GM12878 (cell line): ENCODE measurements at regions not wholly inside any gene's neighbourhood (a gene's known extent, or its start where the extent isn't known, plus 50 kb on each side); places are given as distances from the start of the nearest gene placed in this dataset.

ENCODE experiments used
- ATAC-seq: fragments of 200-7000 bp; cut with Tn5 transposase; 3 replicates; pipeline ENCODE4 v1.9.1; 2020; ENCODE audit warnings: mild to moderate bottlenecking, moderate library complexity
- BruUV-seq: library from RNA; stranded (reverse); fragments of 400-500 nt; replicated peaks from 2 replicates; lab custom pipeline; 2021; lab: Mats Ljungman, UMichigan
- CTCF ChIA-PET: fragments of 300-600 bp; sonication (Branson Sonifier 250); formaldehyde crosslinking; extraction: SDS; loops from one replicate; lab custom pipeline; 2021; ENCODE audit warnings: inconsistent platforms; lab: Yijun Ruan, JAX
- POLR2A ChIA-PET: fragments of 350-600 bp; formaldehyde crosslinking; extraction: SDS; loops from one replicate; lab custom pipeline; 2021; ENCODE audit warnings: inconsistent platforms; lab: Charles Lee
- RAD21 ChIA-PET: fragments of 300-600 bp; sonication (Branson Sonifier 250); formaldehyde crosslinking; loops from one replicate; lab custom pipeline; 2023; ENCODE audit warnings: antibody characterized with exemption; ENCODE audit not compliant: unreplicated experiment; lab: Charles Lee
- SMC1A ChIA-PET: fragments of 300-600 bp; sonication (Branson Sonifier 250); formaldehyde crosslinking; loops from one replicate; lab custom pipeline; 2023; ENCODE audit not compliant: unreplicated experiment, uncharacterized antibody; lab: Charles Lee
- DNase-seq: peaks from one replicate; pipeline ENCODE4 v3.0.0-alpha.2; 2011; ENCODE audit warnings: low read depth, low spot score
- FAIRE-seq: peaks from 3 replicates; lab custom pipeline; 2011; peaks lifted over from hg19 to GRCh38; lab: Jason Lieb, UNC
- H2AFZ ChIP-seq: 2 replicates; pipeline ENCODE4 v1.6.0; 2011; ENCODE audit warnings: low read depth, low read length, control low read depth; ENCODE audit not compliant: control insufficient read depth
- H3K27ac ChIP-seq: 2 replicates; pipeline ENCODE4 v1.5.1; 2011; ENCODE audit warnings: control low read depth; ENCODE audit not compliant: control insufficient read depth, insufficient read depth
- H3K27me3 ChIP-seq, 2 experiments: replicated peaks in 1 of 2; 2 replicates each; pipeline versions ENCODE4 v1.6.0 to v1.6.1; 2011; ENCODE audit warnings: low read length in 1 of 2; ENCODE audit not compliant: control insufficient read depth in 2 of 2, insufficient read depth in 2 of 2
- H3K36me3 ChIP-seq, 2 experiments: 2 replicates each; pipeline ENCODE4 v1.5.1; 2011; ENCODE audit warnings: low read length in 1 of 2; ENCODE audit not compliant: control insufficient read depth in 2 of 2, insufficient read depth in 2 of 2
- H3K4me1 ChIP-seq: 2 replicates; pipeline ENCODE4 v1.6.1; 2011; ENCODE audit warnings: mild to moderate bottlenecking, low read length, moderate library complexity, mixed read lengths; ENCODE audit not compliant: control insufficient read depth, insufficient read depth
- H3K4me2 ChIP-seq: 2 replicates; pipeline ENCODE4 v1.6.0; 2011; ENCODE audit warnings: control low read depth; ENCODE audit not compliant: control insufficient read depth, insufficient read depth
- H3K4me3 ChIP-seq: fragments of 200-600 bp; sonication (generic); 2 replicates; pipeline ENCODE4 v1.5.1; 2016
- H3K79me2 ChIP-seq: 2 replicates; pipeline ENCODE4 v1.6.0; 2011; ENCODE audit warnings: low read length; ENCODE audit not compliant: control insufficient read depth, insufficient read depth
- H3K9ac ChIP-seq: 2 replicates; pipeline ENCODE4 v1.8.0; 2011; ENCODE audit warnings: low read length, control low read depth, mixed read lengths; ENCODE audit not compliant: control insufficient read depth, insufficient read depth
- H3K9me3 ChIP-seq: replicated peaks from 3 replicates; pipeline ENCODE4 v1.5.1; 2011; ENCODE audit warnings: mild to moderate bottlenecking, low read length; ENCODE audit not compliant: control insufficient read depth, insufficient read depth
- H4K20me1 ChIP-seq: 2 replicates; pipeline ENCODE4 v1.6.0; 2011; ENCODE audit not compliant: control insufficient read depth, insufficient read depth
- KLF5 ChIP-seq: fragments of 450-650 bp; IDR thresholded peaks from 2 replicates; pipeline ENCODE4 v1.6.1; 2014; ENCODE audit warnings: mild to moderate bottlenecking; ENCODE audit not compliant: partially characterized antibody
- REST ChIP-seq: IDR thresholded peaks from 2 replicates; pipeline ENCODE4 v1.6.1; 2012; ENCODE audit warnings: mild to moderate bottlenecking, low read depth, low read length
- SMAD5 ChIP-seq: IDR thresholded peaks from 2 replicates; pipeline ENCODE4 v1.6.1; 2016; ENCODE audit warnings: antibody characterized with exemption, low read depth
- STAT1 ChIP-seq: fragments of 450-650 bp; conservative IDR thresholded peaks from 2 replicates; pipeline ENCODE4 v1.6.1; 2014; ENCODE audit warnings: antibody characterized with exemption, mild to moderate bottlenecking
- WGBS: methylation state at CpG from one replicate; pipeline ENCODE4 v1.1.6; 2016; ENCODE audit warnings: low lambda C conversion rate; ENCODE audit not compliant: insufficient replicate concordance, insufficient coverage; ENCODE audit errors: missing lambda C conversion rate; 5-methylcytosine and 5-hydroxymethylcytosine counted together
- in situ Hi-C: fragments of 300-500 bp; cut with MboI; formaldehyde crosslinking; loops from 9 replicates; pipeline ENCODE4 v1.14.3; 2018; ENCODE audit warnings: mixed read lengths
- intact Hi-C: fragments of 100-400 bp; cut with micrococcal nuclease; formaldehyde crosslinking; loops from one replicate; pipeline ENCODE4 v1.14.2; 2022; ENCODE audit not compliant: unreplicated experiment
- TF ChIP-seq, protein P1 (sequence below), 3 experiments: IDR thresholded peaks in 2 of 3; conservative IDR thresholded peaks in 1 of 3; 2 replicates each; pipeline ENCODE4 v1.5.1; 2011; ENCODE audit warnings: low read depth in 3 of 3, low read length in 3 of 3, mild to moderate bottlenecking in 3 of 3, control low read depth in 2 of 3, moderate library complexity in 2 of 3, inconsistent platforms in 1 of 3, mixed read lengths in 1 of 3; ENCODE audit not compliant: control insufficient read depth in 2 of 3, insufficient read depth in 1 of 3; ENCODE audit errors: extremely low read depth in 1 of 3
- TF ChIP-seq, protein P2 (sequence below): IDR thresholded peaks from 2 replicates; pipeline ENCODE4 v1.6.1; 2011; ENCODE audit warnings: borderline replicate concordance, low read depth, mild to moderate bottlenecking, moderate library complexity, mixed read lengths, low read length; ENCODE audit not compliant: insufficient read depth; ENCODE audit errors: extremely low read length
- TF ChIP-seq, protein P3 (sequence below): IDR thresholded peaks from 2 replicates; pipeline ENCODE4 v1.6.1; 2012; ENCODE audit warnings: low read length, inconsistent platforms

- TF ChIP-seq, protein P1, sequence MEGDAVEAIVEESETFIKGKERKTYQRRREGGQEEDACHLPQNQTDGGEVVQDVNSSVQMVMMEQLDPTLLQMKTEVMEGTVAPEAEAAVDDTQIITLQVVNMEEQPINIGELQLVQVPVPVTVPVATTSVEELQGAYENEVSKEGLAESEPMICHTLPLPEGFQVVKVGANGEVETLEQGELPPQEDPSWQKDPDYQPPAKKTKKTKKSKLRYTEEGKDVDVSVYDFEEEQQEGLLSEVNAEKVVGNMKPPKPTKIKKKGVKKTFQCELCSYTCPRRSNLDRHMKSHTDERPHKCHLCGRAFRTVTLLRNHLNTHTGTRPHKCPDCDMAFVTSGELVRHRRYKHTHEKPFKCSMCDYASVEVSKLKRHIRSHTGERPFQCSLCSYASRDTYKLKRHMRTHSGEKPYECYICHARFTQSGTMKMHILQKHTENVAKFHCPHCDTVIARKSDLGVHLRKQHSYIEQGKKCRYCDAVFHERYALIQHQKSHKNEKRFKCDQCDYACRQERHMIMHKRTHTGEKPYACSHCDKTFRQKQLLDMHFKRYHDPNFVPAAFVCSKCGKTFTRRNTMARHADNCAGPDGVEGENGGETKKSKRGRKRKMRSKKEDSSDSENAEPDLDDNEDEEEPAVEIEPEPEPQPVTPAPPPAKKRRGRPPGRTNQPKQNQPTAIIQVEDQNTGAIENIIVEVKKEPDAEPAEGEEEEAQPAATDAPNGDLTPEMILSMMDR (IDR thresholded peaks at IDR 0.05 in 2 of 3, conservative IDR thresholded peaks at IDR 0.05 in 1 of 3; ENCODE audit: control insufficient read depth in 2 of 3, extremely low read depth in 1 of 3, insufficient read depth in 1 of 3, low read depth in 3 of 3, low read length in 3 of 3), result no peak
- TF ChIP-seq KLF5, result no peak
These were observed 79.5 kb upstream of the ZNF648 start (continued) for GRCh38 chr1:182141040-182141439.

- ChIA-PET SMC1A (interaction anchor here (1.2 to 10.0 kb wide), 2 partner anchors 55 to 258 kb away, joined by 6 to 303 read pairs; partner anchors contain the start of genes GLUL and TEDDM1), RAD21 (interaction anchor here (11.1 kb wide), 1 partner anchor 255 kb away, joined by 282 read pairs; the partner anchor contains the start of gene GLUL), POLR2A (interaction anchor here (0.6 kb wide), 1 partner anchor 484 kb away, joined by 3 read pairs; no protein-coding TSS in a partner anchor), CTCF (interaction anchor here (1.2 to 14.5 kb wide), 4 partner anchors 10 to 257 kb away, joined by 3 to 418 read pairs (median 6); partner anchors contain the start of genes GLUL and TEDDM1)
- Histone ChIP-seq H3K27me3 (no peaks in the 10 kb centered on the region), H3K9ac (no peak overlapping the region), H3K4me1 (no peaks in the 10 kb centered on the region), H3K36me3 (no peaks in the 10 kb centered on the region), H3K4me2 (no peak overlapping the region), H3K9me3 (peaks cover 1% of the 10 kb centered on the region; the same call in 1 of the 3 replicates), H4K20me1 (no peaks in the 10 kb centered on the region), H2AFZ (no peak overlapping the region), H3K79me2 (no peaks in the 10 kb centered on the region), H3K4me3 (no peak overlapping the region), H3K27ac (no peak overlapping the region)
- in situ Hi-C loops, result no loop called here
- FAIRE-seq (no peak), ATAC-seq (no peak), DNase-seq (no peak)
- BruUV-seq, result no TSS peak
- intact Hi-C loops, result no loop called here
- TF ChIP-seq, protein P2, sequence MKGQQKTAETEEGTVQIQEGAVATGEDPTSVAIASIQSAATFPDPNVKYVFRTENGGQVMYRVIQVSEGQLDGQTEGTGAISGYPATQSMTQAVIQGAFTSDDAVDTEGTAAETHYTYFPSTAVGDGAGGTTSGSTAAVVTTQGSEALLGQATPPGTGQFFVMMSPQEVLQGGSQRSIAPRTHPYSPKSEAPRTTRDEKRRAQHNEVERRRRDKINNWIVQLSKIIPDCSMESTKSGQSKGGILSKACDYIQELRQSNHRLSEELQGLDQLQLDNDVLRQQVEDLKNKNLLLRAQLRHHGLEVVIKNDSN, result no peak
- TF ChIP-seq REST (no peak), SMAD5 (no peak), STAT1 (no peak)
- TF ChIP-seq, protein P3, sequence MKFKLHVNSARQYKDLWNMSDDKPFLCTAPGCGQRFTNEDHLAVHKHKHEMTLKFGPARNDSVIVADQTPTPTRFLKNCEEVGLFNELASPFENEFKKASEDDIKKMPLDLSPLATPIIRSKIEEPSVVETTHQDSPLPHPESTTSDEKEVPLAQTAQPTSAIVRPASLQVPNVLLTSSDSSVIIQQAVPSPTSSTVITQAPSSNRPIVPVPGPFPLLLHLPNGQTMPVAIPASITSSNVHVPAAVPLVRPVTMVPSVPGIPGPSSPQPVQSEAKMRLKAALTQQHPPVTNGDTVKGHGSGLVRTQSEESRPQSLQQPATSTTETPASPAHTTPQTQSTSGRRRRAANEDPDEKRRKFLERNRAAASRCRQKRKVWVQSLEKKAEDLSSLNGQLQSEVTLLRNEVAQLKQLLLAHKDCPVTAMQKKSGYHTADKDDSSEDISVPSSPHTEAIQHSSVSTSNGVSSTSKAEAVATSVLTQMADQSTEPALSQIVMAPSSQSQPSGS, result no peak
- TF ChIP-seq, protein P1 (IDR thresholded peaks at IDR 0.05 in 2 of 3, conservative IDR thresholded peaks at IDR 0.05 in 1 of 3; ENCODE audit: control insufficient read depth in 2 of 3, extremely low read depth in 1 of 3, insufficient read depth in 1 of 3, low read depth in 3 of 3, low read length in 3 of 3), result no peak
- WGBS, result 0% methylated on average over 1 of the region's 1 CpG
These were observed 78.0 kb upstream of the ZNF648 start for GRCh38 chr1:182139496-182139895.
